ENCODE measurements at regions not wholly inside any gene's neighbourhood (a gene's known extent, or its start where the extent isn't known, plus 50 kb on each side); places are given as distances from the start of the nearest gene placed in this dataset.

- DNase-seq = no peak
Measured at GRCh38 chr17:74098136-74099024, 105.1 kb upstream of the RPL38 start.

DNA sequence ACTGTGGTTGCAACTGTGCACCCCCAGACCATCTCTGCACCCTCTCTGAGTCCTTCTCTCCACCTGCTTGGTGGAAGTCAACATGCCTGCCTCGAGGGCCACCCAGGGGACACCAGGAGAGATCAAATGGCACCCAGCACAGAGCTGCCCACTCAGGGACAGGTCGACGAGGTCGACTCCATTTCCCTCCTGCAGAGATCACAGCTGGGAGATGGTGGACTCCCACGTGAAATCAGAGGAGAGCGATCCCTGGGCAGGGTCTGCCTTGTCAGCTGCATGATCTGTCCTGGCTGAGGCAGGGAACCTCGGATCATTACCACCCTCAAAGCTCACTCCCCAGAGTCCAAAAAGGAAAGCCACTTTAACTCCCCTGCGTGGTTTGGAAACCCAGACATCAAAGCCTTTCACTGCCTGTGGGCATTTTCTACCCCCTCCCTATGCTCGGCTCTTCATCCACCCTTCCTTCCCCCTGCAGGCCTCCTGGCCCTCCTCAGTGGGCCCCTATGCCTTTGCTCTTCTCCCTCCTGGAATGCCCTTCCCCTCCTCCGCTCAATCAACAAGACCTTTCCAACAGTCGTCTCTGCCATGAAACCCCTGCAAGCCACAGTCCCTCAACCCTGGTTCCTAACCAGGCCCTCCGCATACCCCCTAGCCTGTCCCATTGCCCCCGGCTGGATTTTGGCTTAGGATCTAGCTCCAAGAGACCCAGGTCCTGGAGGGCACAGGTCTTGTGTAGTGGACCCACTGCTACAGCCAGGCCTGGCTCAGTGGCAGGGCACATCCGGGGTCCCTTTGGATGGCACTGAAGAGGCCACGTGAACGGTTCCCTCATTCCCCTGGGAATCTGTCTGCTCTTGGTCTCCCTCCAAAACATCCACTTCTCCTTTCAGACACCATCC, 103.8 kb upstream of the RPL38 start:
- DNase-seq = no peak

GRCh38 chr17:74104921-74105320, 98.6 kb upstream of the RPL38 start:
- no peak for DNase-seq

DNA sequence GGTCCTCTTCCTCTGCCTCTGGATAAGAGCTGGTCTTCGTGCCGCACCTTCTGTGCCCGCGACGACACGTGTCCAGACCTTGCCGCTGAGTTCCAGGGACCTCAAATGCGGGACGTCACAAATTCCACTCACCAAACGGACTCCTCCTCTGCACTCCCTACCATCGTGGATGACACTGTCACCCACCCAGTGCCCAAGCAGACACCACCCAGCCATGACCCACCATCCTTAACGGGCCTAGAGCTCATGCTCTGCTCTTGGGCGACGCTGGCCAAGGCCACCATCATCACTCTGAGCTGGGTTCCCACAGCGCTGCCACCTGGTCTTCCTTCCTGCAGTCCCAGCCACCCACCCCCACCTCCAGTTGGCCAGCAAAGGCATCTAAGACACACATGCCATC, 96.4 kb upstream of the RPL38 start:
- DNase-seq = no peak

- no peak for DNase-seq
Measured at GRCh38 chr17:74108126-74108705, 95.3 kb upstream of the RPL38 start.

DNA sequence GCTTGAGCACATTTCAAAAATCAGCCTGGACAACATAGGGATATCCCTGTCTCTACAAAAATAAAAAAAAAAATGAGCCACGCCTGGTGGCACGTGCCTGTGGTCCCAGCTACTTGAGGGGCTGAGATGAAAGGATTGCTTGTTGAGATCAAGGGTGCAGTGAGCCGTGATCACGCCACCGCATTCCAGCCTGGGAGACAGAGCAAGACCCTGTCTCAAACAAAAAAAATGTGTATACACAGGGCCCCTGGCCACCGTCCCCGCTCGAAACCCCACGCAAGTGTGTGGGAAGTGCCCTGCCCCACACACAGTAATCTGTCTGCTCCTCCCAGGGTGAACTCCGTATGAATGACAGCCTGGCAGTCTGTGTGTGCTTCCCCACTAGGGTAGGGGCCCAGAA, 93.0 kb upstream of the RPL38 start:
- no peak for DNase-seq

GRCh38 chr17:74113326-74113725, 90.2 kb upstream of the RPL38 start:
- no peak for DNase-seq

- no peak for DNase-seq
Measured at GRCh38 chr17:74113952-74114351, 89.5 kb upstream of the RPL38 start.

DNA sequence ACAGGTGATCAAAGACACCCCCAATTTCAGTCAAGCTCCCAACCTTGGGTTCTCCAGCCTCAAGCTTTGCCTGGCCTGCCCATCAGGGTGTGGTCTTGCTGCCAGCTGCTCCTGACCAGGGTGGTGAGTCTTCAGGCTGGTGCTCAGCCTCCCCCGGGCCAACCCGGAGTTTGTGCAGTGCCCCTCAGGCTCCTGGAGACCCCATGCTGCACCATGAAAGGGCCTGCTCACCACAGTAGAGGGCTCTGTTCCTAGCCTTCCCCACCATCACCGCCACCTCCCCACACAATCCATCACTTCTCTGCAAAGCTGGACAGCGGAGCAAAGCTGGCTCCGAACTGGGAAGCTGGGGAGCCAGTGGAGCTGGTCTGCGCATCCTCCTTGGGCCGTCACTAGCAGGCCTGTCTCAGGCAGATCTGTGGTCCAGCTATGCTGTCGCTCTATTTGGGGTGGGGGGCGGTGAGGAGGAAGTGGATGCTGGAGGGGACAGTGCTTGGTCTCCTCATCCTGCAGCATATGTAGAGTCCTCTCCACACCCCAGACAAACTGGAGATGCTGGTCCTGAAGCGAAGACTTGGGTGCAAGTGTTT, 88.5 kb upstream of the RPL38 start:
- DNase-seq = no peak

GRCh38 chr17:74115586-74115985, 87.9 kb upstream of the RPL38 start:
- DNase-seq = no peak

- DNase-seq = no peak
Measured at GRCh38 chr17:74116087-74116717, 87.3 kb upstream of the RPL38 start.

- no peak for DNase-seq
Measured at GRCh38 chr17:74117087-74117698, 86.3 kb upstream of the RPL38 start.

- DNase-seq = no peak
Measured at GRCh38 chr17:74117999-74118421, 85.5 kb upstream of the RPL38 start.

- DNase-seq = no peak
Measured at GRCh38 chr17:74118504-74118903, 85.0 kb upstream of the RPL38 start.

GRCh38 chr17:74119049-74119580, 84.4 kb upstream of the RPL38 start:
- no peak for DNase-seq

GRCh38 chr17:74119965-74120364, 83.5 kb upstream of the RPL38 start:
- DNase-seq = no peak

GRCh38 chr17:74123350-74123749, 80.1 kb upstream of the RPL38 start:
- no peak for DNase-seq

- DNase-seq = no peak
Measured at GRCh38 chr17:74123866-74124444, 79.5 kb upstream of the RPL38 start.

DNA sequence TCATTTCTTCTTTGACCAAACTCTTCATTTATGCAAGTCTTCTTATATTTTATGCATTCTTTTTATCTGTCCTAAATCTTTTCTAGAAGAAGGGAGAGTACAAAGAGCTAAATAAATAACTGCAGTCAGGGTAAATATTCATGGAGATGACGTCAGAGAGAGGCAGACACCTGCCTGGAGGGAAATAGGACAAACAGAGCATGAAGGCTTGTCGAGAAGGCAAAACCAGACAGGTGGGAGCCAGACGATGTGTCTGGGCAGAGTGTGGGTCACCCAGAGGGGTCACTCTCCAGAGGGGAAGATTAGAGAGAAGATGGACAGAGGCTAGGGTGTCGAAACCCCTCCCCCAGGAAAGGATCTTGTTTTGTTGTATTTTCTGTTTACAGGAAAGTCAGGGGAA, 78.3 kb upstream of the RPL38 start:
- DNase-seq = no peak

GRCh38 chr17:74126179-74126900, 77.1 kb upstream of the RPL38 start:
- DNase-seq = no peak

GRCh38 chr17:74126959-74127358, 76.5 kb upstream of the RPL38 start:
- DNase-seq = no peak
